ENCODE measurements at regions not wholly inside any gene's neighbourhood (a gene's known extent, or its start where the extent isn't known, plus 50 kb on each side); places are given as distances from the start of the nearest gene placed in this dataset.

DNA sequence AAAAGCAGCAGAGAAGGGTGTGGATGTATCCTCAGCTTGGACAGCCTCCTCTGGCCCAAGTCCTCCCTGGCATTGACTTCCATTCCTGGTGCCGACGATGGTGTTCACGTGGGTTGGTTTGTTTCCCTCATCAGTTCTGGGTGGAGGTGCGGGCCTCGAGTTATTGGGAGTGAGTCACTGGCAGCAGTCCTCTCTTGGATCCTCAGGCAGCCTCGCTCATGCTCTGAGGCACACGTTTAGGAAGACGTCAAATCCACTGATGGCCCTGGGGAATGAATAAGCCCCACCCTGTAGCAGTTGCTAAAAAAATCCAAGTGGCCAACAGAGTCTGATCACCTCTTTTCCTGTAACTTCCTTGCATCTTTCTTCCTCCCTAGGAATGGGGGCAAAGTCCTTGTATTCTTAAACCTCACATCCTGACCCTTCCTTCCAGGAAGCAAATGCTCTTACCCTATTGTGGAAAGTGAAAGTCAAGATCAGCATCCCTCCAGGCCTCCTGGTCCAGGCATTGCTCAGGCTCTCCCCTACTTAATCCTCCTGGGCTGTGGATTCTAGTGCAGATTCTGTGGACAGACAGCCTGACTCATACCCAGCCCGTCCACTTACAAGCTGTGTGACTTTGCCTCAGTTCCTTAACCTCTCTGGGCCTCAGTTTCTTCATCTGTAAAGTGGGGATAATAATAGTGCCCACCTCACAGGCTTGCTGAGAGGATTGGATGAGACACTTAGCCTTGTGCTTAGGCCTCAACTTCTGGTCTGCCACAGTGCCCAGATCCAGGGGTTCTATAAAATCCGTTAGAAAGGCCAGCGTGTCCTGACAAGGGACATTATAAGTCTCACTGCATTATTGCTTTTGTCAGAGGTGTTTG lies 111.1 kb downstream of the TLR5 start:
- no peak for TF ChIP-seq CTCF (conservative IDR thresholded peaks at IDR 0.05; ENCODE audit: control insufficient read depth, insufficient read depth, low read depth, low read length)
- H3K4me3 ChIP-seq (ENCODE audit: control insufficient read depth, low read depth, low read length) = no peak overlapping the region
- DNase-seq (ENCODE audit: low read depth) = peak; percentile 94

DNA sequence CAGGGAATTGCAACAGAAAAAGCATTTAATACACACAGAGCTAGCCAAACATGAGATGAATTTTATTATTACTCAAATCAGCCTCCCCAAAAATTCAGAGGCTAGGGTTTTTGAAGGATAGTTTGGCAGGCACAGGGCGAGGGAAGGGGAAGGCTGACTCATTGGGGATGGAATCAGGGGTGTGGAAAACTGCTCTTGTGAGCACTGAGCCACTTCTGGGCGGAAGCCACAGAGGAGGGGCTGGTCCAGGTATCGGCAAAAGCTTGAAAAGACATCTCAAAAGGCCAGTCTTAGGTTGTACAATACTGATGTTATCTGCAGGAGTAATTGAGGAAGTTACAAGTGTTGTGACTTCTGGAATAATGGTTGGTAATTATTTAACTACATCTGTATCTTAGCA lies 109.4 kb downstream of the TLR5 start:
- DNase-seq (ENCODE audit: low read depth) = peak; percentile 22
- H3K4me3 ChIP-seq (ENCODE audit: control insufficient read depth, low read depth, low read length) = no peak overlapping the region
- no peak for TF ChIP-seq CTCF (conservative IDR thresholded peaks at IDR 0.05; ENCODE audit: control insufficient read depth, insufficient read depth, low read depth, low read length)

GRCh38 chr1:223034270-223034798 lies 108.7 kb downstream of the TLR5 start:
- no peak for TF ChIP-seq CTCF (conservative IDR thresholded peaks at IDR 0.05; ENCODE audit: control insufficient read depth, insufficient read depth, low read depth, low read length)
- DNase-seq (ENCODE audit: low read depth) = no peak
- H3K4me3 ChIP-seq (ENCODE audit: control insufficient read depth, low read depth, low read length) = no peak overlapping the region

GRCh38 chr1:223035724-223036478 lies 107.1 kb downstream of the TLR5 start:
- no peak overlapping the region for H3K4me3 ChIP-seq (ENCODE audit: control insufficient read depth, low read depth, low read length)
- no peak for DNase-seq (ENCODE audit: low read depth)
- no peak for TF ChIP-seq CTCF (conservative IDR thresholded peaks at IDR 0.05; ENCODE audit: control insufficient read depth, insufficient read depth, low read depth, low read length)

DNA sequence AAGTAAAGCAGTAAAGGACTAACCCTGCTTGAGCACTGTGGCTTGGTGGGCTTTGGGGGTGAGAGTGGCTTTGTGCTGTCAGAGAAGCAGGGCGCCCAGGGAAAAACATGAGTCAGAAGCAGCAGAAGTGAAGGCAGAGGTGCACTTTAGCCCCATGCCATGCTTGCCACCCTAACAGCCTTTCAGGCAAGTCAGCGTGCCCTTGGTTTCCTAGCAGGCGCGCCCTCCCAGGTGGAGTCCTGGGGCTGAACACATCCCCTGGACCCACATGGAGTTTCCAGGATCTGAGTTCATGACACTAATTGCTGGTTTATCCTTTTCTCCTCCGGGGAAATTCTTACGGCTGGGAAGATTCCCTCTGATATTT lies 106.6 kb downstream of the TLR5 start:
- no peak overlapping the region for H3K4me3 ChIP-seq (ENCODE audit: control insufficient read depth, low read depth, low read length)
- no peak for TF ChIP-seq CTCF (conservative IDR thresholded peaks at IDR 0.05; ENCODE audit: control insufficient read depth, insufficient read depth, low read depth, low read length)
- no peak for DNase-seq (ENCODE audit: low read depth)

GRCh38 chr1:223037845-223038244 lies 105.2 kb downstream of the TLR5 start:
- no peak for TF ChIP-seq CTCF (conservative IDR thresholded peaks at IDR 0.05; ENCODE audit: control insufficient read depth, insufficient read depth, low read depth, low read length)
- DNase-seq (ENCODE audit: low read depth) = no peak
- no peak overlapping the region for H3K4me3 ChIP-seq (ENCODE audit: control insufficient read depth, low read depth, low read length)

Measured in fibroblast of mammary gland (primary cell).